ENCODE measurements at regions not wholly inside any gene's neighbourhood (a gene's known extent, or its start where the extent isn't known, plus 50 kb on each side); places are given as distances from the start of the nearest gene placed in this dataset.
A peak's percentile ranks its signal among the peaks of the same experiment; 100 is the strongest.
"Not testable (repeated sequence)": the region's sequence is repeated elsewhere in the genome, so short reads cannot be mapped to it uniquely, and the experiment has no call there.

- H3K36me3 ChIP-seq (ENCODE audit: insufficient read depth, low read length); H3K27me3 ChIP-seq (ENCODE audit: insufficient read depth, low read length); H3K4me2 ChIP-seq (ENCODE audit: insufficient read depth, low read length); H4K20me1 ChIP-seq (ENCODE audit: insufficient read depth, low read length); H3K4me1 ChIP-seq (ENCODE audit: insufficient read depth, low read length); H3K27ac ChIP-seq (ENCODE audit: low read depth, low read length); H3K79me2 ChIP-seq (ENCODE audit: insufficient read depth, low read length); H2AFZ ChIP-seq (ENCODE audit: low read length); H3K4me3 ChIP-seq (ENCODE audit: insufficient read depth, low read length); DNase-seq (ENCODE audit: insufficient read length, low spot score, missing footprints); H3K9me3 ChIP-seq (ENCODE audit: low read depth, low read length): not testable (repeated sequence)
Measured at GRCh38 chrX:89839723-89840122, 82.0 kb upstream of the TGIF2LX start.

- not testable (repeated sequence) for DNase-seq (ENCODE audit: insufficient read length, low spot score, missing footprints); H3K36me3 ChIP-seq (ENCODE audit: insufficient read depth, low read length); H3K27me3 ChIP-seq (ENCODE audit: insufficient read depth, low read length); H3K27ac ChIP-seq (ENCODE audit: low read depth, low read length); H3K4me2 ChIP-seq (ENCODE audit: insufficient read depth, low read length); H3K9me3 ChIP-seq (ENCODE audit: low read depth, low read length); H4K20me1 ChIP-seq (ENCODE audit: insufficient read depth, low read length); H3K79me2 ChIP-seq (ENCODE audit: insufficient read depth, low read length); H3K4me1 ChIP-seq (ENCODE audit: insufficient read depth, low read length); H2AFZ ChIP-seq (ENCODE audit: low read length); H3K4me3 ChIP-seq (ENCODE audit: insufficient read depth, low read length)
- peak; percentile 30 for TF ChIP-seq CTCF (IDR thresholded peaks at IDR 0.05; ENCODE audit: extremely low read depth, low read depth, low read length)
Measured at GRCh38 chrX:89871662-89872061, 50.0 kb upstream of the TGIF2LX start.
